ENCODE measurements at regions not wholly inside any gene's neighbourhood (a gene's known extent, or its start where the extent isn't known, plus 50 kb on each side); places are given as distances from the start of the nearest gene placed in this dataset.

- TF ChIP-seq SIN3A (IDR thresholded peaks at IDR 0.05; ENCODE audit: low read depth), result no peak
- TF ChIP-seq TCF7L2 (IDR thresholded peaks at IDR 0.05; ENCODE audit: borderline replicate concordance, extremely low read depth, insufficient read depth, insufficient read length), result no peak
- no peak for TF ChIP-seq CBX3 (IDR thresholded peaks at IDR 0.05; ENCODE audit: low read depth)
- TF ChIP-seq YY1 (IDR thresholded peaks at IDR 0.05; ENCODE audit: extremely low read depth, insufficient replicate concordance, low read depth, low read length), result no peak
- no peak for TF ChIP-seq ZNF274 (IDR thresholded peaks at IDR 0.05; ENCODE audit: low read depth, low read length)
- TF ChIP-seq ATF3 (IDR thresholded peaks at IDR 0.05), result no peak
- no peak for TF ChIP-seq REST (IDR thresholded peaks at IDR 0.05; ENCODE audit: low read depth)
- TF ChIP-seq EZH2 (IDR thresholded peaks at IDR 0.05), result no peak
- no peak for TF ChIP-seq MAX (IDR thresholded peaks at IDR 0.05)
- TF ChIP-seq RAD21 (IDR thresholded peaks at IDR 0.05; ENCODE audit: low read depth), result no peak
- no peak for TF ChIP-seq EGR1 (IDR thresholded peaks at IDR 0.05; ENCODE audit: low read depth)
- no peak for TF ChIP-seq POLR2A (IDR thresholded peaks at IDR 0.05; ENCODE audit: borderline replicate concordance, extremely low read depth, insufficient read depth, insufficient read length)
- TF ChIP-seq CEBPB (IDR thresholded peaks at IDR 0.05; ENCODE audit: low read depth), result no peak
- CTCF ChIA-PET, result no interaction called here
- no peak for ATAC-seq
These were observed 155.0 kb upstream of the ARID1B start for GRCh38 chr6:156622185-156622584.

More at GRCh38 chr6:156622185-156622584, 155.0 kb upstream of the ARID1B start:
- H3K9me2 ChIP-seq (ENCODE audit: insufficient read depth), result no peaks in the 10 kb centered on the region
- no peaks in the 10 kb centered on the region for H3K9me3 ChIP-seq (ENCODE audit: control insufficient read depth in 1 of 2, insufficient read depth in 1 of 2, low read depth in 1 of 2, low read length in 2 of 2)
- POLR2A ChIA-PET, result no interaction called here
- no peaks in the 10 kb centered on the region for H3K36me3 ChIP-seq (ENCODE audit: control insufficient read depth in 1 of 2, insufficient read depth in 2 of 2, low read length in 2 of 2)
- no peak overlapping the region for H3K4me3 ChIP-seq (replicated peaks in 1 of 2; ENCODE audit: low read depth in 1 of 2, low read length in 2 of 2)
- no peaks in the 10 kb centered on the region for H4K20me1 ChIP-seq (ENCODE audit: insufficient read depth)
- H2AFZ ChIP-seq (ENCODE audit: low read depth, low read length, poor library complexity, severe bottlenecking), result no peak overlapping the region
- H3K79me2 ChIP-seq (ENCODE audit: insufficient read depth, low read length), result no peaks in the 10 kb centered on the region
- RAD21 ChIA-PET (ENCODE audit: low non-redundant PET in 1 of 2, low total read pairs in 2 of 2, uncharacterized antibody in 2 of 2, unreplicated experiment in 2 of 2), result no interaction called here
- intact Hi-C loops (cut with micrococcal nuclease), result no loop called here
- no TSS peak for BruUV-seq (replicated peaks)
- H3K9ac ChIP-seq (ENCODE audit: low read length), result no peak overlapping the region
- no peak overlapping the region for H3K27ac ChIP-seq (ENCODE audit: low read depth, low read length)
- no peaks in the 10 kb centered on the region for H3K4me1 ChIP-seq (ENCODE audit: control insufficient read depth in 1 of 2, insufficient read depth in 2 of 2, low read length in 2 of 2)
- no peak overlapping the region for H3K4me2 ChIP-seq (ENCODE audit: low read length)
- DNase-seq (ENCODE audit: low read depth, low spot score), result no peak
- H3K27me3 ChIP-seq (ENCODE audit: insufficient read depth, low read length), result no peaks in the 10 kb centered on the region
